ENCODE measurements at regions not wholly inside any gene's neighbourhood (a gene's known extent, or its start where the extent isn't known, plus 50 kb on each side); places are given as distances from the start of the nearest gene placed in this dataset.

DNA sequence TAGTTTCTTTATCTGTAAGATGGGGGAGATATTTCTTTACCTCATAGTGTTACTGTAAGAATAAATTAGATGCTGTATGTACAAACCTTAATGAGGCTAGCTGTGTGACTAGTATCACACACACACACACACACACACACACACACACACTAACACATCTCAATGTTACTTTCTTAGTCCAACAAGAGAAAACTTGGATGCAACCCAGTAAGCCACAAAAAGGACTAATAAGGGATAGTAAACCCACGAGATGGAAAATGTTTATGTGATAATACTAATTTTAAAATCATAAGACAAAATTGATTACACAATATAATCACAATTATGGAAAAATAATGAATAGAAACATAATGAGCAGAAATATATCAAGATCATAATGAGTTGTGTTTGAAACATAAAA lies 437.7 kb upstream of the ZNF507 start:
- no peak overlapping the region for H3K4me3 Mint-ChIP-seq (ENCODE audit: unreplicated experiment)
- CTCF ChIA-PET, result interaction anchor here (1.0 kb wide), 1 partner anchor 1234 kb away, joined by 4 read pairs; no protein-coding TSS in a partner anchor
- H3K36me3 Mint-ChIP-seq (ENCODE audit: insufficient read depth, unreplicated experiment), result no peaks in the 10 kb centered on the region
- no peak for TF ChIP-seq CTCF (IDR thresholded peaks at IDR 0.05; ENCODE audit: unreplicated experiment)
- H3K27me3 Mint-ChIP-seq (ENCODE audit: insufficient read depth, unreplicated experiment), result no peaks in the 10 kb centered on the region
- no TSS peak for BruUV-seq (replicated peaks)
- H3K27ac Mint-ChIP-seq (ENCODE audit: low read depth, unreplicated experiment), result no peak overlapping the region
- POLR2A ChIA-PET, result no interaction called here
- no peak for DNase-seq (ENCODE audit: unreplicated experiment)
- peaks cover 52% of the 10 kb centered on the region for H3K9me3 Mint-ChIP-seq (ENCODE audit: unreplicated experiment)
- H3K4me1 Mint-ChIP-seq (ENCODE audit: insufficient read depth, unreplicated experiment), result no peaks in the 10 kb centered on the region
- intact Hi-C loops (cut with micrococcal nuclease), result no loop called here

- Mint-ChIP-seq H3K36me3 (ENCODE audit: insufficient read depth, unreplicated experiment) (no peaks in the 10 kb centered on the region), H3K27me3 (ENCODE audit: insufficient read depth, unreplicated experiment) (no peaks in the 10 kb centered on the region), H3K27ac (ENCODE audit: low read depth, unreplicated experiment) (no peak overlapping the region), H3K4me1 (ENCODE audit: insufficient read depth, unreplicated experiment) (no peaks in the 10 kb centered on the region), H3K9me3 (ENCODE audit: unreplicated experiment) (peaks cover 48% of the 10 kb centered on the region), H3K4me3 (ENCODE audit: unreplicated experiment) (no peak overlapping the region)
- no TSS peak for BruUV-seq (replicated peaks)
- ChIA-PET POLR2A (no interaction called here), CTCF (interaction anchor here (1.0 kb wide), 1 partner anchor 1234 kb away, joined by 4 read pairs; no protein-coding TSS in a partner anchor)
- DNase-seq (ENCODE audit: unreplicated experiment), result no peak
- no peak for TF ChIP-seq CTCF (IDR thresholded peaks at IDR 0.05; ENCODE audit: unreplicated experiment)
- intact Hi-C loops (cut with micrococcal nuclease), result no loop called here
Measured at GRCh38 chr19:31908080-31908479, 437.3 kb upstream of the ZNF507 start.

DNA sequence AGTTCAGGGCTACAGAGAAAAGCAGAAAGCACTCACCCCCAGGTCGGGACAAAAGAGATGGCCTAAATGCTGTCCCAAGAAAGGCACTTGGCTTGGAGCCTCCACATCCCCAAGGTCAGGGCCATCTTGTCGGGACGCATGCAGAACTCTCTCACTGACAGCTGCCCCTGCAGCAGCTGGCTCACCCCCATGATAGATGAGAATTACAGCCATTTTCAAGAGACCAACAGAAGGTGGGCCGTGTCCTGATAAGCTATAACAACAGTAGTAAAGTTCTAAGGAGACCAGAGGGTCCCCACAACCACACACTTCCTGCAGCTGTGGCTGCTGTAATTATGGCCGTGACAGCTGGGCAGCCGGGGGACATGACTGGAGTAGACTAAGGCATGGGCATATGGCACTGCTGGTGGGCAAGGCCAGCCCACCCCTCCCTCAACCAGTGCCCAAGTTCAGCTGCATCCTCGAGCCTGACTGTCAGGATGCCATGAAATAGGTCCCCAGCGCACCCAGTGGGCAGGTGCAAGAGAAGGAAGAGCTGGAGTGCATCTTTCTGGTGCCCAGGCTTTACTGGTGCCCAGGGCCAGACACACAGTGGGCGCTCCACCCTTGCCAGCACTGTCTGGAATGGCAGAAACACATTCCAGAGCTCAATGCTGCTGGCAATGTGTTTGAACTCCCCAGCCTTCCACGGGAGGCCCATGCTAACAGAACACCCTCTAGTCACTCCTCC lies 436.7 kb upstream of the ZNF507 start:
- ChIA-PET CTCF (interaction anchor here (1.0 kb wide), 1 partner anchor 1235 kb away, joined by 4 read pairs; no protein-coding TSS in a partner anchor), POLR2A (no interaction called here)
- no peak overlapping the region for H3K27ac Mint-ChIP-seq (ENCODE audit: low read depth, unreplicated experiment)
- H3K9me3 Mint-ChIP-seq (ENCODE audit: unreplicated experiment), result peaks cover 43% of the 10 kb centered on the region
- DNase-seq (ENCODE audit: unreplicated experiment), result no peak
- H3K4me3 Mint-ChIP-seq (ENCODE audit: unreplicated experiment), result no peak overlapping the region
- intact Hi-C loops (cut with micrococcal nuclease), result no loop called here
- H3K27me3 Mint-ChIP-seq (ENCODE audit: insufficient read depth, unreplicated experiment), result no peaks in the 10 kb centered on the region
- no peak for TF ChIP-seq CTCF (IDR thresholded peaks at IDR 0.05; ENCODE audit: unreplicated experiment)
- BruUV-seq (replicated peaks), result no TSS peak
- H3K4me1 Mint-ChIP-seq (ENCODE audit: insufficient read depth, unreplicated experiment), result no peaks in the 10 kb centered on the region
- H3K36me3 Mint-ChIP-seq (ENCODE audit: insufficient read depth, unreplicated experiment), result no peaks in the 10 kb centered on the region

GRCh38 chr19:31910224-31910623 lies 435.2 kb upstream of the ZNF507 start:
- intact Hi-C loops (cut with micrococcal nuclease), result no loop called here
- no TSS peak for BruUV-seq (replicated peaks)
- Mint-ChIP-seq H3K9me3 (ENCODE audit: unreplicated experiment) (peaks cover 30% of the 10 kb centered on the region), H3K27ac (ENCODE audit: low read depth, unreplicated experiment) (no peak overlapping the region), H3K27me3 (ENCODE audit: insufficient read depth, unreplicated experiment) (no peaks in the 10 kb centered on the region), H3K4me1 (ENCODE audit: insufficient read depth, unreplicated experiment) (no peaks in the 10 kb centered on the region), H3K4me3 (ENCODE audit: unreplicated experiment) (no peak overlapping the region), H3K36me3 (ENCODE audit: insufficient read depth, unreplicated experiment) (no peaks in the 10 kb centered on the region)
- POLR2A ChIA-PET, result no interaction called here
- CTCF ChIA-PET, result interaction anchor here (1.1 kb wide), 1 partner anchor 16 kb away, joined by 3 read pairs; no protein-coding TSS in a partner anchor
- no peak for DNase-seq (ENCODE audit: unreplicated experiment)
- TF ChIP-seq CTCF (IDR thresholded peaks at IDR 0.05; ENCODE audit: unreplicated experiment), result no peak
